ENCODE measurements at regions not wholly inside any gene's neighbourhood (a gene's known extent, or its start where the extent isn't known, plus 50 kb on each side); places are given as distances from the start of the nearest gene placed in this dataset.

DNA sequence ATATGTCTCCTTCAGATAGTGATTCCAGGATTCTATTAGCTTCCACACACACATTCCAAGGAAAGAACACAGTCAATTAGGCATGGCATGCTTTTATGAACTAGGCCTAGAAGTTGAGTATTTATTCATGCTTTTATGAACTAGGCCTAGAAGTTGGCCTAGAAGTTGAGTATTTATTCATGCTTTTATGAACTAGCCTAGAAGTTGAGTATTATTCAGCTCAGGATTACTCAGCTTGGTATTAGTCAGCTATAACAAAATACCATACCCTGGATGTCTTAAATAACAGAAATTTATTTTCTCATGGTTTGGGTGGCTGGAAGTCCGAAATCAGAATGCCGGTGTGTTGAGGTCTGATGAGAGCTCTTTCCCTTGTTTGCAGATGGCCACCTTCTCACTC lies 442.7 kb upstream of the FLRT2 start:
- Histone ChIP-seq H3K9me1 (replicated peaks; ENCODE audit: control insufficient read depth, extremely low read depth, insufficient read depth, low read length) (no peaks in the 10 kb centered on the region), H3K4me3 (replicated peaks in 1 of 3; ENCODE audit: insufficient read depth in 1 of 3, low read depth in 1 of 3, low read length in 3 of 3) (no peak overlapping the region), H4K20me1 (replicated peaks; ENCODE audit: control insufficient read depth, extremely low read depth, insufficient read depth, low read length) (no peaks in the 10 kb centered on the region), H3K9me3 (replicated peaks; ENCODE audit: control insufficient read depth, insufficient read depth, low read length) (no peaks in the 10 kb centered on the region), H3K9ac (replicated peaks; ENCODE audit: extremely low read depth, insufficient read depth, low read length) (no peak overlapping the region), H3K4me2 (ENCODE audit: insufficient read depth, low read length) (no peak overlapping the region), H3K4me1 (ENCODE audit: control insufficient read depth, extremely low read depth, insufficient read depth, low read length) (no peaks in the 10 kb centered on the region), H2AFZ (ENCODE audit: low read depth, low read length) (no peak overlapping the region), H3K79me2 (ENCODE audit: control insufficient read depth, insufficient read depth, low read length) (no peaks in the 10 kb centered on the region), H3K27ac (ENCODE audit: insufficient read depth, low read depth, low read length) (no peak overlapping the region), H3K36me3 (ENCODE audit: control insufficient read depth in 2 of 2, extremely low read depth in 1 of 2, insufficient read depth in 2 of 2, low read length in 2 of 2) (no peaks in the 10 kb centered on the region), H3K27me3 (ENCODE audit: control insufficient read depth in 2 of 2, insufficient read depth in 2 of 2, low read length in 2 of 2) (no peaks in the 10 kb centered on the region)
- ChIA-PET POLR2A (interaction anchor here (0.7 kb wide), 1 partner anchor 13 kb away, joined by 5 read pairs; no protein-coding TSS in a partner anchor), CTCF (interaction anchor here (1.3 kb wide), 1 partner anchor 9 kb away, joined by 4 read pairs; no protein-coding TSS in a partner anchor)
- DNase-seq (ENCODE audit: low read depth, low spot score) = no peak
- TF ChIP-seq, protein P1, sequence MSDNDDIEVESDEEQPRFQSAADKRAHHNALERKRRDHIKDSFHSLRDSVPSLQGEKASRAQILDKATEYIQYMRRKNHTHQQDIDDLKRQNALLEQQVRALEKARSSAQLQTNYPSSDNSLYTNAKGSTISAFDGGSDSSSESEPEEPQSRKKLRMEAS (IDR thresholded peaks at IDR 0.05; ENCODE audit: insufficient read depth, insufficient read length) = no peak
- TF ChIP-seq JUN (IDR thresholded peaks at IDR 0.05; ENCODE audit: borderline replicate concordance, insufficient read depth, insufficient read length, low read depth) (no peak), POLR2AphosphoS5 (IDR thresholded peaks at IDR 0.05; ENCODE audit: insufficient read depth, low read depth, low read length) (no peak), FOS (IDR thresholded peaks at IDR 0.05; ENCODE audit: borderline replicate concordance, insufficient read depth, low read length) (no peak), MYC (IDR thresholded peaks at IDR 0.05; ENCODE audit: low read depth, low read length) (no peak), GATA2 (IDR thresholded peaks at IDR 0.05; ENCODE audit: insufficient read depth, insufficient read length, low read depth, low read length) (no peak), EZH2 (IDR thresholded peaks at IDR 0.05; ENCODE audit: borderline replicate concordance, low read depth, low read length, severe bottlenecking) (no peak), POLR2A (IDR thresholded peaks at IDR 0.05; ENCODE audit: low read depth, low read length) (no peak)
- TF ChIP-seq, protein P2, sequence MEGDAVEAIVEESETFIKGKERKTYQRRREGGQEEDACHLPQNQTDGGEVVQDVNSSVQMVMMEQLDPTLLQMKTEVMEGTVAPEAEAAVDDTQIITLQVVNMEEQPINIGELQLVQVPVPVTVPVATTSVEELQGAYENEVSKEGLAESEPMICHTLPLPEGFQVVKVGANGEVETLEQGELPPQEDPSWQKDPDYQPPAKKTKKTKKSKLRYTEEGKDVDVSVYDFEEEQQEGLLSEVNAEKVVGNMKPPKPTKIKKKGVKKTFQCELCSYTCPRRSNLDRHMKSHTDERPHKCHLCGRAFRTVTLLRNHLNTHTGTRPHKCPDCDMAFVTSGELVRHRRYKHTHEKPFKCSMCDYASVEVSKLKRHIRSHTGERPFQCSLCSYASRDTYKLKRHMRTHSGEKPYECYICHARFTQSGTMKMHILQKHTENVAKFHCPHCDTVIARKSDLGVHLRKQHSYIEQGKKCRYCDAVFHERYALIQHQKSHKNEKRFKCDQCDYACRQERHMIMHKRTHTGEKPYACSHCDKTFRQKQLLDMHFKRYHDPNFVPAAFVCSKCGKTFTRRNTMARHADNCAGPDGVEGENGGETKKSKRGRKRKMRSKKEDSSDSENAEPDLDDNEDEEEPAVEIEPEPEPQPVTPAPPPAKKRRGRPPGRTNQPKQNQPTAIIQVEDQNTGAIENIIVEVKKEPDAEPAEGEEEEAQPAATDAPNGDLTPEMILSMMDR (IDR thresholded peaks at IDR 0.05; ENCODE audit: extremely low read depth in 1 of 2, insufficient read depth in 1 of 2, low read depth in 1 of 2, low read length in 2 of 2) = no peak
- intact Hi-C loops (cut with micrococcal nuclease) (no loop called here), dilution Hi-C loops (cut with MboI; ENCODE audit: extremely low pct_ligation_motif_present, low sequenced_read_pairs) (no loop called here)
- no peak for FAIRE-seq
- BruUV-seq (replicated peaks) = no TSS peak
